PC-9 (cell line): ENCODE measurements at regions not wholly inside any gene's neighbourhood (a gene's known extent, or its start where the extent isn't known, plus 50 kb on each side); places are given as distances from the start of the nearest gene placed in this dataset.

ENCODE experiments used
- BruUV-seq: library from RNA; stranded (reverse); fragments of 400-500 nt; replicated peaks from 2 replicates; lab custom pipeline; 2021; lab: Mats Ljungman, UMichigan
- CTCF ChIA-PET: fragments of 300-600 bp; sonication (Branson Sonifier 250); formaldehyde crosslinking; loops from one replicate; lab custom pipeline; 2022; ENCODE audit warnings: antibody characterized with exemption; lab: Charles Lee
- POLR2A ChIA-PET: fragments of 300-600 bp; sonication (Branson Sonifier 250); formaldehyde crosslinking; loops from one replicate; lab custom pipeline; 2022; ENCODE audit warnings: antibody characterized with exemption; ENCODE audit not compliant: unreplicated experiment; lab: Charles Lee
- DNase-seq, 2 experiments: peaks; one replicate each; pipeline versions ENCODE4 v3.0.0 to v3.0.0-alpha.2; 2015 to 2022; ENCODE audit warnings: mixed read lengths in 1 of 2
- H2AFZ ChIP-seq: fragments of 200-600 bp; sonication (generic); 2 replicates; pipeline ENCODE4 v1.8.1; 2017; ENCODE audit warnings: antibody characterized with exemption
- H3F3A ChIP-seq: fragments of 200-600 bp; sonication (generic); 2 replicates; pipeline ENCODE4 v1.8.1; 2017; ENCODE audit warnings: antibody characterized with exemption, mild to moderate bottlenecking, low read depth; ENCODE audit not compliant: insufficient read depth
- H3K27ac ChIP-seq: fragments of 200-600 bp; sonication (generic); 2 replicates; pipeline ENCODE4 v1.6.1; 2016; ENCODE audit warnings: mixed run types
- H3K27me3 ChIP-seq: fragments of 200-600 bp; sonication (generic); 2 replicates; pipeline ENCODE4 v1.6.1; 2016; ENCODE audit warnings: low read depth, mixed run types; ENCODE audit not compliant: insufficient read depth
- H3K36me3 ChIP-seq: fragments of 200-600 bp; sonication (generic); 2 replicates; pipeline ENCODE4 v1.6.1; 2016; ENCODE audit warnings: low read depth, mixed run types
- H3K4me1 ChIP-seq: fragments of 200-600 bp; sonication (generic); replicated peaks from 2 replicates; pipeline ENCODE4 v1.6.1; 2016; ENCODE audit warnings: mixed run types; ENCODE audit not compliant: insufficient read depth
- H3K4me2 ChIP-seq: fragments of 200-600 bp; sonication (generic); 2 replicates; pipeline ENCODE4 v1.6.1; 2017; ENCODE audit warnings: mixed run types
- H3K4me3 ChIP-seq: fragments of 200-600 bp; sonication (generic); 2 replicates; pipeline ENCODE4 v1.6.1; 2016; ENCODE audit warnings: mixed run types
- H3K79me2 ChIP-seq: fragments of 200-600 bp; sonication (generic); 2 replicates; pipeline ENCODE4 v1.6.1; 2017; ENCODE audit warnings: low read depth, mixed run types
- H3K9me2 ChIP-seq: fragments of 200-600 bp; sonication (generic); 2 replicates; pipeline ENCODE4 v1.8.1; 2017; ENCODE audit warnings: mild to moderate bottlenecking; ENCODE audit not compliant: insufficient read depth
- H3K9me3 ChIP-seq: fragments of 200-600 bp; sonication (generic); 2 replicates; pipeline ENCODE4 v1.8.1; 2016; ENCODE audit warnings: low read depth; ENCODE audit not compliant: insufficient read depth
- H4K20me1 ChIP-seq: fragments of 200-600 bp; sonication (generic); 2 replicates; pipeline ENCODE4 v1.8.1; 2017; ENCODE audit not compliant: insufficient read depth
- CTCF ChIP-seq: fragments of 200-600 bp; sonication (generic); conservative IDR thresholded peaks from 2 replicates; pipeline ENCODE4 v1.6.1; 2017; ENCODE audit warnings: mixed run types, antibody characterized with exemption, mild to moderate bottlenecking, moderate library complexity
- EZH2 ChIP-seq: fragments of 200-600 bp; sonication (generic); IDR thresholded peaks from 2 replicates; pipeline ENCODE4 v1.8.0; 2017; ENCODE audit warnings: antibody characterized with exemption, low read depth
- intact Hi-C: fragments of 100-400 bp; cut with micrococcal nuclease; formaldehyde crosslinking; loops from one replicate; pipeline ENCODE4 v1.10.0; 2022; ENCODE audit not compliant: unreplicated experiment

GRCh38 chr15:52994290-52994689 lies 204.2 kb upstream of the ONECUT1 start:
- TF ChIP-seq EZH2 (no peak), CTCF (no peak)
- BruUV-seq: no TSS peak
- Histone ChIP-seq H4K20me1 (no peaks in the 10 kb centered on the region), H3K36me3 (no peaks in the 10 kb centered on the region), H2AFZ (no peak overlapping the region), H3K9me3 (no peaks in the 10 kb centered on the region), H3F3A (no peaks in the 10 kb centered on the region), H3K79me2 (no peaks in the 10 kb centered on the region), H3K9me2 (no peaks in the 10 kb centered on the region), H3K4me2 (no peak overlapping the region), H3K27ac (no peak overlapping the region), H3K4me3 (no peak overlapping the region), H3K4me1 (no peaks in the 10 kb centered on the region), H3K27me3 (no peaks in the 10 kb centered on the region)
- intact Hi-C loops: no loop called here
- DNase-seq: no peak
- ChIA-PET POLR2A (no interaction called here), CTCF (no interaction called here)

GRCh38 chr15:52984507-52984906 lies 194.4 kb upstream of the ONECUT1 start:
- no peak overlapping the region for H2AFZ ChIP-seq
- no peak overlapping the region for H3K4me3 ChIP-seq
- no TSS peak for BruUV-seq
- TF ChIP-seq EZH2 (no peak), CTCF (no peak)
- no peaks in the 10 kb centered on the region for H4K20me1 ChIP-seq
- H3K4me2 ChIP-seq: no peak overlapping the region
- no peak for DNase-seq
- no peaks in the 10 kb centered on the region for H3K9me3 ChIP-seq
- POLR2A ChIA-PET: no interaction called here
- H3K9me2 ChIP-seq: no peaks in the 10 kb centered on the region
- H3F3A ChIP-seq: no peaks in the 10 kb centered on the region
- intact Hi-C loops: no loop called here
- no peaks in the 10 kb centered on the region for H3K4me1 ChIP-seq
- CTCF ChIA-PET: no interaction called here
- no peaks in the 10 kb centered on the region for H3K79me2 ChIP-seq
- H3K36me3 ChIP-seq: no peaks in the 10 kb centered on the region
- H3K27ac ChIP-seq: no peak overlapping the region
- no peaks in the 10 kb centered on the region for H3K27me3 ChIP-seq

GRCh38 chr15:52980446-52980845 lies 190.3 kb upstream of the ONECUT1 start:
- H3F3A ChIP-seq: no peaks in the 10 kb centered on the region
- H3K27ac ChIP-seq: no peak overlapping the region
- H3K4me2 ChIP-seq: no peak overlapping the region
- no peak overlapping the region for H3K4me3 ChIP-seq
- TF ChIP-seq EZH2 (no peak), CTCF (no peak)
- no peaks in the 10 kb centered on the region for H4K20me1 ChIP-seq
- no peak for DNase-seq
- CTCF ChIA-PET: no interaction called here
- no peaks in the 10 kb centered on the region for H3K4me1 ChIP-seq
- no peaks in the 10 kb centered on the region for H3K79me2 ChIP-seq
- H3K9me3 ChIP-seq: no peaks in the 10 kb centered on the region
- no peak overlapping the region for H2AFZ ChIP-seq
- H3K36me3 ChIP-seq: no peaks in the 10 kb centered on the region
- H3K9me2 ChIP-seq: no peaks in the 10 kb centered on the region
- POLR2A ChIA-PET: no interaction called here
- no peaks in the 10 kb centered on the region for H3K27me3 ChIP-seq
- intact Hi-C loops: no loop called here
- no TSS peak for BruUV-seq
